Coronary artery (tissue), 2 donors: ENCODE measurements at regions not wholly inside any gene's neighbourhood (a gene's known extent, or its start where the extent isn't known, plus 50 kb on each side); places are given as distances from the start of the nearest gene placed in this dataset.

Experiments used
- DNase-seq: peaks from one replicate; pipeline ENCODE4 v3.0.0-alpha.2; 2017; ENCODE audit warnings: low spot score
- H3K27ac ChIP-seq, 2 donors: fragments of 200-600 bp; sonication (generic); one replicate each; pipeline ENCODE4 v1.5.1; 2016 to 2019
- H3K4me3 ChIP-seq: fragments of 200-600 bp; sonication (generic); 2 replicates; pipeline ENCODE4 v1.5.1; 2016; ENCODE audit warnings: mild to moderate bottlenecking, moderate library complexity
- TF ChIP-seq, protein P1 (sequence below): fragments of 200-600 bp; sonication (generic); IDR thresholded peaks from one replicate; pipeline ENCODE4 v1.5.1; 2019; ENCODE audit warnings: antibody characterized with exemption

DNA sequence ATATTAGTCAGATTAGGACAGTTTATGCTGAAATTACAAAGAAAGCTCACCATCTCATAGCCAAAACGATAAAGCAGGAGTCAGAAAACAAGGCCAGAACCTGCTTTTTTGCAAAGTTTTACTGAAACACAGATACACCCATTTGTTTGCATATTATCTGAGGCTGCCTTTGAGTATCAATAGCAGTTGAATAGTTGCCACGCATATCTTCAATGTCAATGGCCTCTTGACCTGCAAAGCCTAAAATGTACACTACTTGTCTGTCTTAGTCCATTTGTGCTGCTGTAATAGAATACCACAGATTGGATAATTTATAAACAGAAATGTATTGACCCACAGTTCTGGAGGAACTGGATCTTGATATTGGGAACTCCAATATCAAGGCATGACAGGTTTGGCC, 94.1 kb upstream of the NT5E start:
- Histone ChIP-seq H3K4me3 (no peak overlapping the region), H3K27ac (no peak overlapping the region)
- no peak for DNase-seq
- TF ChIP-seq, protein P1, sequence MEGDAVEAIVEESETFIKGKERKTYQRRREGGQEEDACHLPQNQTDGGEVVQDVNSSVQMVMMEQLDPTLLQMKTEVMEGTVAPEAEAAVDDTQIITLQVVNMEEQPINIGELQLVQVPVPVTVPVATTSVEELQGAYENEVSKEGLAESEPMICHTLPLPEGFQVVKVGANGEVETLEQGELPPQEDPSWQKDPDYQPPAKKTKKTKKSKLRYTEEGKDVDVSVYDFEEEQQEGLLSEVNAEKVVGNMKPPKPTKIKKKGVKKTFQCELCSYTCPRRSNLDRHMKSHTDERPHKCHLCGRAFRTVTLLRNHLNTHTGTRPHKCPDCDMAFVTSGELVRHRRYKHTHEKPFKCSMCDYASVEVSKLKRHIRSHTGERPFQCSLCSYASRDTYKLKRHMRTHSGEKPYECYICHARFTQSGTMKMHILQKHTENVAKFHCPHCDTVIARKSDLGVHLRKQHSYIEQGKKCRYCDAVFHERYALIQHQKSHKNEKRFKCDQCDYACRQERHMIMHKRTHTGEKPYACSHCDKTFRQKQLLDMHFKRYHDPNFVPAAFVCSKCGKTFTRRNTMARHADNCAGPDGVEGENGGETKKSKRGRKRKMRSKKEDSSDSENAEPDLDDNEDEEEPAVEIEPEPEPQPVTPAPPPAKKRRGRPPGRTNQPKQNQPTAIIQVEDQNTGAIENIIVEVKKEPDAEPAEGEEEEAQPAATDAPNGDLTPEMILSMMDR = no peak

DNA sequence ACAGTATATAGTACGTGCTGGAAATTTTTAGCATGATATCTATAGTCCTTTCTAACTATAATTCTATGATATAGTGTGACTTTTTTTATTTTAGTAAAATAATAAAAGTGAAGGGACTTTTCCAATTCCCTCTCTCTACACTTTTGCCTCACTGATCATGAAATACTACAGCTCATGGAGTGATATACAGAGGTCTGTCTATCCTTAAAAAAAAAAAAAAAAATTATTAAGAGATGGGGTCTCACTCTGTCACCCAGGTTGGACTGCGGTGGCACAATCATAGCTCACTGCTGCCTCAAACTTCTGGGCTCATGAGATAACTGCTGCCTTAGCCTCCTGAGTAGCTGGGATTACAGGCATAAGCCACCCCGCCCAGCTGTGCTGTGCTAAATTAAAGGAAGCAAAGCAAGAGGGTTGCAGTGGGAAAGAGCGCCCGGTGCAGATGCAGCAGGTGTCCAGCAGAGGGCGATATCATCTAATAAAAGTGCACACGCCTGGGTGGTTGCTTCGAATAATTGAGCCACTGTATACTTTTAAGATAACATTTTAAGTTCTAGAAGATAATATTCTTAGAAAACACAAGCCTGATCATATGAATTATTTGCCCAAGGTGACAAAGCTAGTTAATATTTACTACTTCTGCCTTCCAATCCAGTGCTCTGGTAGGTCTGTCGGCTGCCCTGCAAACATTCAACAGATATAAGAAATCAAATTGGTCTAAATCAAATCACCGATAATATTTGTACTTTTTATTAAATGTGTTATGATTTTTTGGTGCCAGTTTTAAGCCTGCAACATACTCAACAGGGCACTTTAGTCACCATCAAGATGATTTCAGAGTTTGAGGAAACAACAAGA, 94.9 kb upstream of the NT5E start:
- no peak for DNase-seq
- TF ChIP-seq, protein P1 = peak; percentile 97
- no peak overlapping the region for H3K27ac ChIP-seq
- no peak overlapping the region for H3K4me3 ChIP-seq

DNA sequence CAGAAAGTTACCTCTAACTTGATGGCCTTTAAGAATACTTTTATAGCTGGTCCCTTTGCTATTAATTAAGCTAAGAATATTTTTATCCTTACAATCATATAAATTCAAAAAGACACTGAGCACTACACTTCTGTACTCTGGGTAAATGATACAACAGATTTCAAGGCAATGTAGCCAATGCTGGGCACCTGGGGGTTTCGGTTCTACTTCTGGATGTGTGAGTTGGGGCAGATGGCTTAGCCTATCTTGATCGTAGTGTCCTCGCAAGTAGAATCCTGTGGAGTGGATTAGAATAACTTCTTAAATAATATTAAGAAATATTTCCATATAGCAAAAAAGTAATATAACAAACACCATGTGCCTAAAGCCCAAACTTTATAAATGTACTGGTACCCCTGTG, 96.9 kb upstream of the NT5E start:
- Histone ChIP-seq H3K27ac (no peak overlapping the region), H3K4me3 (no peak overlapping the region)
- TF ChIP-seq, protein P1 = no peak
- no peak for DNase-seq

DNA sequence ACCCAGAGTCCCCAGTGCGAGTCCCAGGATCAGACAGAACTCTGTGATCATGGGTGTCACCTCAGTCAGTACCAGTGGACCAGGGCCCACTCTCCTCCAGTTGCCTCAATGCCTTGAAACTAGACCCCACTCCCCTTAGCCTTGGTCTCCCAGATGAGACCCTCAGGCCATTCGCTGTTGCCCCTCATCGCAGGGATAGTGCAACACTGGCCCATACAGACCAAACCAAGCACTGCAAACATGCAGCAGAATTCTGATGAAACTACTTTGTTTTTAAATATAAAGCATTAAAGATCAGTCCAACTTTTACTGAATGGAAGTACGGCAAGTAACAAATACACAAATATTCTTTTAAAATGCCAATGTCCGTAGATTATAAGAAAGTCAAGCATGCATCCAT, 101.2 kb upstream of the NT5E start:
- no peak for DNase-seq
- Histone ChIP-seq H3K27ac (no peak overlapping the region), H3K4me3 (no peak overlapping the region)
- TF ChIP-seq, protein P1 = no peak

DNA sequence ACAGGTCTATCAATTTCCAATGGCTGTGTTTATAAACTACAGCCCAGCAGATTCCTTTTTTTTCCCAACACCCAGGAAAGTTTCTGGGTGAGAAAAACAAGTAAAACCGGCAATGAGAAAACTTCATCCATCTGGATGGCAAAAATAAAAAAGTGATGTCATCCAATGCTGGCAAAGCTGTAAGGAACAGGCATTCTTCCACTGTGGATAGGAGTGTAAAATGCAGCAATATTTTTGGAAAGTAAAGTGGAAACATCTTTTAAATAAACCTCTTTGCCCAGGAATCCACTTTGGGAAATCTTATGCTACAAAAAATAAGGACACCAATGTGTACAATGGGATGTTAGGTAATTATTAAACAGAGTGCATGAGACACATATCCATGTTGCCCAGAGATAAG, 102.1 kb upstream of the NT5E start:
- TF ChIP-seq, protein P1 = no peak
- peak overlapping the region in 1 of 2 donors; percentile 17 for H3K27ac ChIP-seq
- DNase-seq = no peak
- H3K4me3 ChIP-seq = no peak overlapping the region

DNA sequence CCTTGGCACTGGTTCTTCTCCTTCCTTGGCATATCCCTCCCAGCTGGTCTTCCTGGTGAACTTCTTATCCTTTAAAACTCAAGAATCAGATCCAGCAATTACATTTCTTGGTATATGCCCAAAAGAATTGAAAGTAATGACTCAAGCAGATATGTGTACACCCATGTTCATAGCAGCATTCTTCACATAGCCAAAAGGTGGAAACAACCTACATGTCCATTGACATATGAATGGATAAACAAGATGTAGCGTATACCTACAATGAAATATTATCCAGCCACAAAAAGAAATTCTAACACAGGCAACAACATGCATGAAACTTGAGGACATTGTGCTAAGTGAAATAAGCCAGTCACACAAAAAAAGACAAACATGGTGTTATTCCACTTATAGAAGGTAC, 103.7 kb upstream of the NT5E start:
- TF ChIP-seq, protein P1 = no peak
- DNase-seq = no peak
- Histone ChIP-seq H3K4me3 (no peak overlapping the region), H3K27ac (no peak overlapping the region)

DNA sequence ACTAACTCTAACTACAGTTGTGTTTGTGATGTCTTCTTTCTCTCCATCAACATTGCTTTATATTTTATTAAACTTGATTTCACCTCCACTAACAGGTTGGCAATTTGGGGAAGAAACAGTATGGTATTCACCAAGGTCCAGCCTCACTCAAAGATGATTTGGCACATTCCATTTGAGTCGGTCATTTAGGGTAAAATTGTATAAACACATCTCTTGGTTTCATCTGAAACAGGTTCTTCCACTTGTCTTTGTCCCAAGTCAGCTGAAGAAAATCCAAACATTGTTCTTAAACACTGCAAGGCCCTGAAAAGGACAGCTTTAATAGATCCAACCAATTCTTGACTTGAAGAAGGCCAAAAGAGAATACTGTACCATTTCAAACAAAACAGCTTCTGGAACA, 104.9 kb upstream of the NT5E start:
- TF ChIP-seq, protein P1 = no peak
- no peak overlapping the region for H3K4me3 ChIP-seq
- H3K27ac ChIP-seq = no peak overlapping the region
- DNase-seq = no peak
